Vagina (tissue), 2 donors: ENCODE measurements at regions not wholly inside any gene's neighbourhood (a gene's known extent, or its start where the extent isn't known, plus 50 kb on each side); places are given as distances from the start of the nearest gene placed in this dataset.

Source experiments
- DNase-seq, 2 donors: peaks; one replicate each; pipeline ENCODE4 v3.0.0-alpha.2; 2017; ENCODE audit errors: extremely low spot score in 2 of 2
- H3K27ac ChIP-seq: fragments of 200-600 bp; sonication (generic); one replicate; pipeline ENCODE4 v1.5.1; 2019
- H3K27me3 ChIP-seq: fragments of 200-600 bp; sonication (generic); one replicate; pipeline ENCODE4 v1.5.1; 2019
- H3K36me3 ChIP-seq, 2 donors: fragments of 200-600 bp; sonication (generic); one replicate each; pipeline ENCODE4 v1.5.1; 2017 to 2019
- H3K4me1 ChIP-seq: fragments of 200-600 bp; sonication (generic); one replicate; pipeline ENCODE4 v1.5.1; 2019
- H3K4me3 ChIP-seq, 2 donors: fragments of 200-600 bp; sonication (generic); 1 replicate in 1 of 2; 2 replicates in 1 of 2; pipeline ENCODE4 v1.5.1; 2016 to 2019
- H3K9me3 ChIP-seq: fragments of 200-600 bp; sonication (generic); one replicate; pipeline ENCODE4 v1.5.1; 2019
- CTCF ChIP-seq, 3 experiments: fragments of 450-650 bp in 2 of 3; fragments of 200-600 bp in 1 of 3; sonication (generic) in 1 of 3; IDR thresholded peaks; one replicate each; pipeline ENCODE4 v1.5.1; 2017 to 2019; ENCODE audit warnings: antibody characterized with exemption in 3 of 3, mild to moderate bottlenecking in 2 of 3, moderate library complexity in 2 of 3
- POLR2A ChIP-seq, 2 donors: fragments of 450-650 bp; IDR thresholded peaks; one replicate each; pipeline ENCODE4 v1.6.1; 2017; ENCODE audit warnings: antibody characterized with exemption in 2 of 2, mild to moderate bottlenecking in 2 of 2, moderate library complexity in 2 of 2
- POLR2AphosphoS5 ChIP-seq, 2 donors: sonication (generic); formaldehyde crosslinking; IDR thresholded peaks; one replicate each; pipeline ENCODE4 v1.9.0; 2017; ENCODE audit warnings: antibody characterized with exemption in 2 of 2, mild to moderate bottlenecking in 2 of 2, low read depth in 1 of 2; ENCODE audit not compliant: insufficient read depth in 1 of 2
- intact Hi-C: fragments of 100-400 bp; cut with DNase I; formaldehyde crosslinking; loops from one replicate; pipeline ENCODE4 v1.15.1; 2023

DNA sequence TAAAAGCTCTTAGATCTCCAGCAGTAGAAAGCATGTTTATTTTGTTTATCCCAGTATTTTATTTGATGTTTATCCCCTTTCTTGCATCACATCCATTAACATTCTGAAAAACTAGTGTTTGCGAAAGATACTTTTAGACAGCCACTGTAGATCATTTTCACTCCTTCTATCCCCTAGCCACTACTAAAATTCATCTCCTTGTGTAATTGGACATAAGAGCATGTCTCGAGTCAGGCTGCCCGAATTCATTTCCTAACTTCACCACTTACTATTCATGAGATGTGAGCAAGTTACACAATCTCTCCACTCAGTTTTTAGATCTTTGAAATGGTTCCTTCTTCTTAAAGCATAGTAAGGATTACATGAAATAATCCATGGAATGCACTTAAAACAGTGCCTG lies 514.0 kb downstream of the KLF5 start:
- Histone ChIP-seq H3K4me1 (no peaks in the 10 kb centered on the region), H3K9me3 (no peaks in the 10 kb centered on the region), H3K4me3 (no peak overlapping the region), H3K27ac (no peak overlapping the region), H3K27me3 (no peaks in the 10 kb centered on the region), H3K36me3 (no peaks in the 10 kb centered on the region)
- DNase-seq = no peak
- intact Hi-C loops = no loop called here
- no peak for TF ChIP-seq POLR2AphosphoS5 (IDR thresholded peaks at IDR 0.05; ENCODE audit: insufficient read depth in 1 of 2, low read depth in 1 of 2)
- no peak for TF ChIP-seq CTCF (IDR thresholded peaks at IDR 0.05)
- no peak for TF ChIP-seq POLR2A (IDR thresholded peaks at IDR 0.05)

DNA sequence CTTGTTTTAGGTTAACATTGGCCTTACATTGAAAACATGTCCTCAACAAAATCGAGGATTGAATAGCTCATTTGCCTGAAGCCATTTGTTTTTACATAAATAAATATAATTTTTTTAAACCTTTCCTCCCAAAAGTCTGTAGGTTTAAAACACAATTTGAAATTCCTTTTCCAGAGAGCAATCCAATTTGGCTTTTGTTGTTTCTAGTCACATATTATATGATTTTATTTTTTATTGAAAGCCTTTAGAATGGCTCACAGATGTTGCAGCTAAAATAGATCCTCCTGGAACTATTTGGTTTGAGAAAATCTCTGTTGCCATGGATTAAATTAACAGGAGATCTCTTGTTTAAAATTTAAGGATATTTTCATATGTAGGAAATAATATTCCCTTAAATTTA lies 512.6 kb downstream of the KLF5 start:
- Histone ChIP-seq H3K36me3 (no peaks in the 10 kb centered on the region), H3K27ac (no peak overlapping the region), H3K4me3 (no peak overlapping the region), H3K4me1 (no peaks in the 10 kb centered on the region), H3K27me3 (no peaks in the 10 kb centered on the region), H3K9me3 (no peaks in the 10 kb centered on the region)
- no peak for DNase-seq
- intact Hi-C loops = no loop called here
- no peak for TF ChIP-seq POLR2A (IDR thresholded peaks at IDR 0.05)
- TF ChIP-seq CTCF (IDR thresholded peaks at IDR 0.05) = no peak
- TF ChIP-seq POLR2AphosphoS5 (IDR thresholded peaks at IDR 0.05; ENCODE audit: insufficient read depth in 1 of 2, low read depth in 1 of 2) = no peak

GRCh38 chr13:73556902-73557301 lies 498.1 kb downstream of the KLF5 start:
- Histone ChIP-seq H3K27ac (no peak overlapping the region), H3K4me3 (no peak overlapping the region), H3K9me3 (no peaks in the 10 kb centered on the region), H3K27me3 (no peaks in the 10 kb centered on the region), H3K36me3 (no peaks in the 10 kb centered on the region), H3K4me1 (no peaks in the 10 kb centered on the region)
- intact Hi-C loops = no loop called here
- TF ChIP-seq POLR2AphosphoS5 (IDR thresholded peaks at IDR 0.05; ENCODE audit: insufficient read depth in 1 of 2, low read depth in 1 of 2) (no peak), CTCF (IDR thresholded peaks at IDR 0.05) (no peak), POLR2A (IDR thresholded peaks at IDR 0.05) (no peak)
- DNase-seq = no peak

DNA sequence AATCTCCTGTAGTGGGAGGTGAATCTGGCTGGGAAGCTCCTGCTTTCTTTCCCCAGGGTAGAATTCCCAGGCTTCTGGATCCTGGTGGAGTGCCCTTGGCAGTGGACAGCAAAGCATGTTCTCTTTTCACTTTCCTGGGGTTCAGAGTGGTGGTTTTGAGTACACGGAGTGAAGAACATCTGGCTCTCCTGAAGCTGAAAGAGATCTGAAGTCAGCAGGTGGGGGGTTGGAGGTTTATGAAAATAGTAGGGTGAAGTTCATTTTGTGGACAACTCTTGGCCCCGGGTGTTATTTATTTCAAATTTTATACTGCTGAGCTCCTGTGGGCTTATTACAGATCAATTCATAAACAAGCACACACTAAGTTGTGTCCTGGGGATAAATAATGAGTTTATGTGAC lies 497.3 kb downstream of the KLF5 start:
- no peak for TF ChIP-seq POLR2A (IDR thresholded peaks at IDR 0.05)
- no peak for TF ChIP-seq POLR2AphosphoS5 (IDR thresholded peaks at IDR 0.05; ENCODE audit: insufficient read depth in 1 of 2, low read depth in 1 of 2)
- no peak for TF ChIP-seq CTCF (IDR thresholded peaks at IDR 0.05)
- intact Hi-C loops = no loop called here
- no peaks in the 10 kb centered on the region for H3K27me3 ChIP-seq

DNA sequence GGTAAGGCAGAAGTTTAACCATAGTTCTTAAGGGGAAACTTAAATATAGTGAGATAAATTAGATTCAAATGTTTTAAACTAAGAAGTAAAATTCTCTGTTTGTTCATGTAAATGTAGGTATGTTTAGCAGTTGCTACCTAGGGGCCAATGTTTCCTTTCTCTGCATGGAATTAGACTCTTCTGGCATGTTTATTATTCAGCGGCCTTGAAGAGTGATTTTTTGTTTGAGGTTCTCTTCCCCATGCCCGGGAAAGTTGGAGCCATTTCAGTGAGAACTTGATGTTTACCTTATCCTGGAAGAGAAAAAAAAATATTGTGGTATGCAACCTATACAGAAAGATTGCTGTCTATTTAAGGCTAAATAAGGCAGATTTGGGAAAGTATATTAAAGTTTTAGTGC lies 492.9 kb downstream of the KLF5 start:
- TF ChIP-seq POLR2AphosphoS5 (IDR thresholded peaks at IDR 0.05; ENCODE audit: insufficient read depth in 1 of 2, low read depth in 1 of 2) (no peak), CTCF (IDR thresholded peaks at IDR 0.05) (no peak), POLR2A (IDR thresholded peaks at IDR 0.05) (no peak)
- no peak overlapping the region for H3K4me3 ChIP-seq
- intact Hi-C loops = no loop called here

More for the DNA sequence above, 497.3 kb downstream of the KLF5 start:
- DNase-seq = no peak
- no peaks in the 10 kb centered on the region for H3K4me1 ChIP-seq
- H3K36me3 ChIP-seq = no peaks in the 10 kb centered on the region
- no peak overlapping the region for H3K4me3 ChIP-seq
- no peak overlapping the region for H3K27ac ChIP-seq
- no peaks in the 10 kb centered on the region for H3K9me3 ChIP-seq

More for the DNA sequence above, 492.9 kb downstream of the KLF5 start:
- DNase-seq = no peak
- Histone ChIP-seq H3K36me3 (no peaks in the 10 kb centered on the region), H3K9me3 (no peaks in the 10 kb centered on the region), H3K27ac (no peak overlapping the region), H3K4me1 (peaks cover 9% of the 10 kb centered on the region), H3K27me3 (no peaks in the 10 kb centered on the region)
